ENCODE measurements at regions not wholly inside any gene's neighbourhood (a gene's known extent, or its start where the extent isn't known, plus 50 kb on each side); places are given as distances from the start of the nearest gene placed in this dataset.

GRCh38 chr11:91730057-91730456 lies 494.6 kb upstream of the FAT3 start:
- H3K4me3 ChIP-seq, result no peak overlapping the region
- no peak for ATAC-seq
- no peaks in the 10 kb centered on the region for H3K9me3 ChIP-seq
- H3K36me3 ChIP-seq, result no peaks in the 10 kb centered on the region
- H3K4me1 ChIP-seq, result no peaks in the 10 kb centered on the region
- no peak overlapping the region for H3K27ac ChIP-seq
- H3K27me3 ChIP-seq, result no peaks in the 10 kb centered on the region
- TF ChIP-seq POLR2A (IDR thresholded peaks at IDR 0.05) (no peak), CTCF (IDR thresholded peaks at IDR 0.05) (no peak), EP300 (IDR thresholded peaks at IDR 0.05) (no peak), POLR2AphosphoS5 (IDR thresholded peaks at IDR 0.05) (no peak)

- 67 to 75% methylated on average over 4 to 5 of the region's 5 CpGs for WGBS, 2 donors (ENCODE audit: low coverage in 1 of 2)
- no peak for TF ChIP-seq EP300 (IDR thresholded peaks at IDR 0.05)
- no peak for TF ChIP-seq CTCF (IDR thresholded peaks at IDR 0.05)
- TF ChIP-seq POLR2A (IDR thresholded peaks at IDR 0.05), result no peak
- no peak for TF ChIP-seq POLR2AphosphoS5 (IDR thresholded peaks at IDR 0.05)
These were observed 507.4 kb upstream of the FAT3 start for GRCh38 chr11:91717169-91717568.

GRCh38 chr11:91707652-91708482 lies 516.8 kb upstream of the FAT3 start:
- H3K27me3 ChIP-seq, result no peaks in the 10 kb centered on the region
- no peak for ATAC-seq
- no peaks in the 10 kb centered on the region for H3K4me1 ChIP-seq
- no peak overlapping the region for H3K4me3 ChIP-seq
- 69 to 70% methylated on average over 2 of the region's 2 CpGs for WGBS, 2 donors (ENCODE audit: low coverage in 1 of 2)
- H3K27ac ChIP-seq, result no peak overlapping the region
- TF ChIP-seq EP300 (IDR thresholded peaks at IDR 0.05) (no peak), POLR2AphosphoS5 (IDR thresholded peaks at IDR 0.05) (no peak), CTCF (IDR thresholded peaks at IDR 0.05) (no peak), POLR2A (IDR thresholded peaks at IDR 0.05) (no peak)
- no peaks in the 10 kb centered on the region for H3K9me3 ChIP-seq
- H3K36me3 ChIP-seq, result no peaks in the 10 kb centered on the region

More at GRCh38 chr11:91717169-91717568, 507.4 kb upstream of the FAT3 start:
- H3K4me3 ChIP-seq, result no peak overlapping the region
- no peaks in the 10 kb centered on the region for H3K9me3 ChIP-seq
- no peak overlapping the region for H3K27ac ChIP-seq
- H3K27me3 ChIP-seq, result no peaks in the 10 kb centered on the region
- no peak for ATAC-seq
- no peaks in the 10 kb centered on the region for H3K4me1 ChIP-seq
- H3K36me3 ChIP-seq, result no peaks in the 10 kb centered on the region

DNA sequence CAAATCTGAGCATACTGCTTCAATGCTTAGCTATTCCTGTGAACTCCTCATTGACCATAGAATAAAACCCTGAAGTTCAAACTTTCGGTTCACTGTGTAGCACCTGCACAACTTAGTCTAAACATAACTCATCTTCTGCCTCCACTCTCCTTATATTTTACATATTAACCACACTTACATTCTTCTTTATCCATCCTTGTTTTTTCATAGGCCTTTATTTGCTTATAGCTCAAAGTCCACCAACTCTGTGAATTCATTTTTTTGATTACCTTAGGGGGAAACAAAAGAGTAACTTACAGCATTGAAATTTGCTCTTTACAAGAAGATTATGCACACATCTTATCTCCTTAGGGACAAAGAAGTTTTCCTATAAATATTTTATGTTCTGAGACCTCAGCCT lies 521.6 kb upstream of the FAT3 start:
- no peaks in the 10 kb centered on the region for H3K36me3 ChIP-seq
- WGBS, 2 donors (ENCODE audit: low coverage in 1 of 2), result 89 to 100% methylated on average over 1 of the region's 1 CpG
- H3K27me3 ChIP-seq, result no peaks in the 10 kb centered on the region
- no peaks in the 10 kb centered on the region for H3K4me1 ChIP-seq
- H3K9me3 ChIP-seq, result no peaks in the 10 kb centered on the region
- H3K27ac ChIP-seq, result no peak overlapping the region
- no peak for ATAC-seq
- H3K4me3 ChIP-seq, result no peak overlapping the region
- no peak for TF ChIP-seq POLR2A (IDR thresholded peaks at IDR 0.05)
- no peak for TF ChIP-seq CTCF (IDR thresholded peaks at IDR 0.05)
- no peak for TF ChIP-seq EP300 (IDR thresholded peaks at IDR 0.05)
- no peak for TF ChIP-seq POLR2AphosphoS5 (IDR thresholded peaks at IDR 0.05)

- 62 to 63% methylated on average over 2 of the region's 2 CpGs for WGBS, 2 donors (ENCODE audit: low coverage in 1 of 2)
- no peak for ATAC-seq
- Histone ChIP-seq H3K27me3 (no peaks in the 10 kb centered on the region), H3K9me3 (no peaks in the 10 kb centered on the region), H3K4me1 (no peaks in the 10 kb centered on the region), H3K27ac (no peak overlapping the region), H3K36me3 (no peaks in the 10 kb centered on the region), H3K4me3 (no peak overlapping the region)
- TF ChIP-seq CTCF (IDR thresholded peaks at IDR 0.05) (no peak), EP300 (IDR thresholded peaks at IDR 0.05) (no peak), POLR2AphosphoS5 (IDR thresholded peaks at IDR 0.05) (no peak), POLR2A (IDR thresholded peaks at IDR 0.05) (no peak)
These were observed 523.8 kb upstream of the FAT3 start for GRCh38 chr11:91700854-91701253.
